Loucy (cell line): ENCODE measurements at regions not wholly inside any gene's neighbourhood (a gene's known extent, or its start where the extent isn't known, plus 50 kb on each side); places are given as distances from the start of the nearest gene placed in this dataset.

Experiments used
- H2AFZ ChIP-seq: fragments of 200-600 bp; sonication (generic); 2 replicates; pipeline ENCODE4 v1.6.0; 2016; ENCODE audit warnings: antibody characterized with exemption, mild to moderate bottlenecking, low read length, moderate library complexity
- H3F3A ChIP-seq: fragments of 200-600 bp; 2 replicates; pipeline ENCODE4 v1.6.0; 2016; ENCODE audit warnings: antibody characterized with exemption, low read depth, mild to moderate bottlenecking
- H3K27me3 ChIP-seq: fragments of 200-600 bp; sonication (generic); 2 replicates; pipeline ENCODE4 v1.6.1; 2014; ENCODE audit warnings: low read length, mild to moderate bottlenecking; ENCODE audit not compliant: insufficient read depth, poor library complexity, severe bottlenecking
- H3K36me3 ChIP-seq: fragments of 200-600 bp; sonication (generic); 2 replicates; pipeline ENCODE4 v1.6.1; 2016; ENCODE audit warnings: low read length; ENCODE audit not compliant: insufficient read depth
- H3K4me1 ChIP-seq: fragments of 200-600 bp; sonication (generic); 2 replicates; pipeline ENCODE4 v1.5.1; 2014; ENCODE audit warnings: low read length, mild to moderate bottlenecking; ENCODE audit not compliant: insufficient read depth, poor library complexity, severe bottlenecking
- H3K4me2 ChIP-seq: fragments of 200-600 bp; sonication (generic); 2 replicates; pipeline ENCODE4 v1.6.0; 2014; ENCODE audit warnings: antibody characterized with exemption, low read length, low read depth, mild to moderate bottlenecking; ENCODE audit not compliant: poor library complexity, severe bottlenecking
- H3K4me3 ChIP-seq: fragments of 200-600 bp; sonication (generic); 2 replicates; pipeline ENCODE4 v1.5.1; 2014; ENCODE audit warnings: low read length, mild to moderate bottlenecking, mixed read lengths; ENCODE audit not compliant: poor library complexity, severe bottlenecking
- H3K79me2 ChIP-seq: fragments of 200-600 bp; sonication (generic); 2 replicates; pipeline ENCODE4 v1.6.1; 2014; ENCODE audit warnings: low read length; ENCODE audit not compliant: insufficient read depth
- H3K9ac ChIP-seq: fragments of 200-600 bp; sonication (generic); 2 replicates; pipeline ENCODE4 v1.6.0; 2014; ENCODE audit warnings: mild to moderate bottlenecking, low read depth, low read length, moderate library complexity; ENCODE audit not compliant: poor library complexity, severe bottlenecking
- H3K9me2 ChIP-seq: fragments of 200-600 bp; sonication (generic); replicated peaks from 2 replicates; pipeline ENCODE4 v1.6.1; 2016; ENCODE audit warnings: low read depth, low read length, mixed read lengths
- H3K9me3 ChIP-seq: fragments of 200-600 bp; sonication (generic); 2 replicates; pipeline ENCODE4 v1.6.1; 2014; ENCODE audit warnings: mild to moderate bottlenecking, antibody characterized with exemption, low read length, low read depth; ENCODE audit not compliant: insufficient read depth
- H4K20me1 ChIP-seq: fragments of 200-600 bp; sonication (generic); 2 replicates; pipeline ENCODE4 v1.6.0; 2014; ENCODE audit warnings: antibody characterized with exemption, low read length, mild to moderate bottlenecking; ENCODE audit not compliant: insufficient read depth, poor library complexity, severe bottlenecking
- CTCF ChIP-seq: fragments of 200-600 bp; sonication (generic); conservative IDR thresholded peaks from 2 replicates; pipeline ENCODE4 v1.5.1; 2014; ENCODE audit warnings: mild to moderate bottlenecking, antibody characterized with exemption, low read length
- EZH2phosphoT487 ChIP-seq: fragments of 200-600 bp; IDR thresholded peaks from 2 replicates; pipeline ENCODE4 v1.6.1; 2018; ENCODE audit warnings: antibody characterized with exemption, mild to moderate bottlenecking, moderate library complexity, borderline replicate concordance

GRCh38 chr2:143908843-143909242 lies 611.1 kb downstream of the ZEB2 start:
- H3K9me3 ChIP-seq: no peaks in the 10 kb centered on the region
- no peaks in the 10 kb centered on the region for H4K20me1 ChIP-seq
- H3K4me1 ChIP-seq: no peaks in the 10 kb centered on the region
- H3K4me3 ChIP-seq: no peak overlapping the region
- no peak overlapping the region for H3K9ac ChIP-seq
- H3K79me2 ChIP-seq: no peaks in the 10 kb centered on the region
- H2AFZ ChIP-seq: no peak overlapping the region
- no peaks in the 10 kb centered on the region for H3K9me2 ChIP-seq
- H3K36me3 ChIP-seq: no peaks in the 10 kb centered on the region
- H3K4me2 ChIP-seq: no peak overlapping the region
- TF ChIP-seq CTCF (no peak), EZH2phosphoT487 (no peak)
- no peaks in the 10 kb centered on the region for H3F3A ChIP-seq
- no peaks in the 10 kb centered on the region for H3K27me3 ChIP-seq

DNA sequence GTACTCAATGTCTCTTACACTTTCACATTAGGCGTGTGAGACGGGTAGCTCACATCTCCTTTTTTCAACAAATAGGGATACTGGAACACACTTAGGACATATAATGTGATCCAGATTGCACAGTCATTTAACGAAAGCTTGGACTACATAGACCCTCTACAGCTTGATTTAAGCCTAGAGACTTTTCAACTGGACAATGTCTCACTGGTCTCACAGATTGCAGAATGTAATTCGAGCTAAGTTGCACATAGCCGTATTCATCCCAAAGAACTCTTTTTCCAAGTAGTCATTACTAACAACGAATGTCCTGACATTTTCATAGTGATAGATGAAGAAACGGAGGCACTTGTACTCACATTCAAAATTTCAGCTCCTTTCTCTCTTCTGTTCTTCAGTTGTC lies 612.1 kb downstream of the ZEB2 start:
- H3K4me3 ChIP-seq: no peak overlapping the region
- H4K20me1 ChIP-seq: no peaks in the 10 kb centered on the region
- H3K27me3 ChIP-seq: no peaks in the 10 kb centered on the region
- H3K9me2 ChIP-seq: no peaks in the 10 kb centered on the region
- no peaks in the 10 kb centered on the region for H3F3A ChIP-seq
- no peak overlapping the region for H3K4me2 ChIP-seq
- H3K4me1 ChIP-seq: no peaks in the 10 kb centered on the region
- H3K36me3 ChIP-seq: no peaks in the 10 kb centered on the region
- TF ChIP-seq EZH2phosphoT487 (no peak), CTCF (no peak)
- no peaks in the 10 kb centered on the region for H3K79me2 ChIP-seq
- H2AFZ ChIP-seq: no peak overlapping the region
- H3K9me3 ChIP-seq: no peaks in the 10 kb centered on the region
- no peak overlapping the region for H3K9ac ChIP-seq

DNA sequence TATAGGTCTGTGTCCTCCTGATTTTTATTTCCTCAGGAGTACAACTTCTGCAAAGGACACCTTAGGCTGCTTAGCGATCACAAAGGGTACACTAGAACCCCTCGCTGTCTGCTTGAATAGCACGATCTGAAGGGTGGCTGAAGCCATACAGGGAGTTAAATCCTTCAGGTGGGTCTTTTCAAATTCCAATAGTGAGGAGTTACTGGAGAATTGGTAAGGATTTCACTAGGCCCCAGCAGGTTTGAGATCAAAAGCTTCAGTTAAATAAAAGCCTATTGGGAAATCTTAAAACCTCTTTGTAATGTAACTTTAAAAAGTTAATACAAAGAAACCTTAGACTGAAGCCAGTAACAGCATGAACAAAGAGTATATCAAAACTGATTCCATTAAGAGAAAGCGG lies 613.1 kb downstream of the ZEB2 start:
- H2AFZ ChIP-seq: no peak overlapping the region
- no peaks in the 10 kb centered on the region for H3K4me1 ChIP-seq
- no peaks in the 10 kb centered on the region for H3K27me3 ChIP-seq
- no peaks in the 10 kb centered on the region for H3K9me3 ChIP-seq
- H3K9me2 ChIP-seq: no peaks in the 10 kb centered on the region
- TF ChIP-seq CTCF (no peak), EZH2phosphoT487 (no peak)
- H3K9ac ChIP-seq: no peak overlapping the region
- H4K20me1 ChIP-seq: no peaks in the 10 kb centered on the region
- no peak overlapping the region for H3K4me2 ChIP-seq
- no peaks in the 10 kb centered on the region for H3K79me2 ChIP-seq
- no peaks in the 10 kb centered on the region for H3F3A ChIP-seq
- H3K4me3 ChIP-seq: no peak overlapping the region
- no peaks in the 10 kb centered on the region for H3K36me3 ChIP-seq
